ENCODE measurements at regions not wholly inside any gene's neighbourhood (a gene's known extent, or its start where the extent isn't known, plus 50 kb on each side); places are given as distances from the start of the nearest gene placed in this dataset.

- DNase-seq = no peak
Measured at GRCh38 chr5:8399471-8399870, 530.5 kb downstream of the MTRR start.

- DNase-seq = no peak
Measured at GRCh38 chr5:8408258-8408657, 539.3 kb downstream of the MTRR start.

- DNase-seq = no peak
Measured at GRCh38 chr5:8410618-8411017, 541.7 kb downstream of the MTRR start.

- DNase-seq = no peak
Measured at GRCh38 chr5:8413975-8414374, 545.0 kb downstream of the MTRR start.

GRCh38 chr5:8417316-8418048 lies 548.5 kb downstream of the MTRR start:
- no peak for DNase-seq

GRCh38 chr5:8418049-8418426 lies 549.1 kb downstream of the MTRR start:
- no peak for DNase-seq

GRCh38 chr5:8429778-8430758 lies 561.1 kb downstream of the MTRR start:
- no peak for DNase-seq

- no peak for DNase-seq
Measured at GRCh38 chr5:8434501-8434900, 565.6 kb downstream of the MTRR start.

- no peak for DNase-seq
Measured at GRCh38 chr5:8436924-8437323, 568.0 kb downstream of the MTRR start.

GRCh38 chr5:8445139-8445538 lies 576.2 kb downstream of the MTRR start:
- DNase-seq = no peak

- DNase-seq = no peak
Measured at GRCh38 chr5:8446179-8446578, 577.2 kb downstream of the MTRR start.

GRCh38 chr5:8456846-8457186 lies 587.9 kb downstream of the MTRR start:
- DNase-seq = no peak

GRCh38 chr5:8457187-8458037 lies 588.5 kb downstream of the MTRR start:
- peak; percentile 81 for DNase-seq

GRCh38 chr5:8458038-8458383 lies 589.1 kb downstream of the MTRR start:
- no peak for DNase-seq

- no peak for DNase-seq
Measured at GRCh38 chr5:8461543-8461942, 592.6 kb downstream of the MTRR start.

- DNase-seq = no peak
Measured at GRCh38 chr5:8462565-8462964, 593.6 kb downstream of the MTRR start.

- DNase-seq = no peak
Measured at GRCh38 chr5:8470489-8470888, 601.5 kb downstream of the MTRR start.

GRCh38 chr5:8471581-8471980 lies 602.6 kb downstream of the MTRR start:
- no peak for DNase-seq

GRCh38 chr5:8473016-8473415 lies 604.1 kb downstream of the MTRR start:
- no peak for DNase-seq

- DNase-seq = no peak
Measured at GRCh38 chr5:8473827-8474568, 605.0 kb downstream of the MTRR start.

GRCh38 chr5:8474569-8474930 lies 605.6 kb downstream of the MTRR start:
- DNase-seq = no peak

GRCh38 chr5:8478326-8478725 lies 609.4 kb downstream of the MTRR start:
- DNase-seq = no peak

- DNase-seq = no peak
Measured at GRCh38 chr5:8481007-8481406, 612.1 kb downstream of the MTRR start.

Measured in activated CD4-positive, alpha-beta T cell treated with anti-CD3 and anti-CD28 coated beads, Interleukin-2, amount 50 U/mL, for 1 hour (primary cell).